Hematopoietic multipotent progenitor cell treated with erythropoietin and hydrocortisone succinate and interleukin-3 and kit ligand, for 6 days (in vitro differentiated cells): ENCODE measurements at regions not wholly inside any gene's neighbourhood (a gene's known extent, or its start where the extent isn't known, plus 50 kb on each side); places are given as distances from the start of the nearest gene placed in this dataset.

Experiments
- DNase-seq: peaks from one replicate; pipeline ENCODE4 v3.0.0-alpha.2; 2015

- DNase-seq = no peak
These were observed 110.7 kb downstream of the OGFRL1 start for GRCh38 chr6:71399279-71399678.

DNA sequence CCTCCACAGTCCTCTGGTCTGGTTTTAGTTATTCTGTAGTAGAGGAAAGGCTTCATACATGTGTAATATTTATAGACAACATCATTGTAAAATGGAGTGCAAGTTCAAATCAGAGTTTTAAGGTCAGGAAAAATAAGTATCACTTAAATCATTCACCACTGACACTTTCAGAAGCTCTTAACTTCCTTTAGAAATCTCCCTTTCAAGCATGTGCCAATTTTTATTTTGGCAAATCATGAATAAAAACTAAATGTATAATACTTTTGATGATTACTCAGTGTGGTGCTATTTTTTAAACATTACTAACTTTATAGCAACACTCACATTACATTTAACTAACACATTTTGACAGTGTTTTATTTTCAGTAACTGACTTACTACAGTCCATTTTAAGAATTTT, 112.2 kb downstream of the OGFRL1 start:
- DNase-seq = no peak

DNA sequence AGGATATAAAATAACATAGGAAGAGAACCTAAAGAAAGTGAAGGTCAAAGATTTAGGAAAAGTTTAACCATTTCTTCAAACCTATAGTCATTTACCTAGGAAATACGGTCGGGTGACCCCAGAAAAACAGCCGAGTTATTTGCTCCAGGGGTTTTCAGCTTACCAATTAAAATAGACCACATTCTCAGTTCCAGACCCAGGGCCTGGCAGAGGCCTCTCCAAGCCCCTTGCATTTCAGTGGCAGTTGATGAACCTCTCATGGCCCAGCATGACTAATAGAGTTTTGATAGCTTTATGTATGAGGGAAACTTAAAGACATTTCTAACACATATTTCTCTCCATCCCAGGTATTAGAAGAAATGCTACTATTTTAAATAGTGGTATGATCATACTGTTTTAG, 113.5 kb downstream of the OGFRL1 start:
- no peak for DNase-seq

- no peak for DNase-seq
These were observed 115.0 kb downstream of the OGFRL1 start for GRCh38 chr6:71403422-71404134.

DNA sequence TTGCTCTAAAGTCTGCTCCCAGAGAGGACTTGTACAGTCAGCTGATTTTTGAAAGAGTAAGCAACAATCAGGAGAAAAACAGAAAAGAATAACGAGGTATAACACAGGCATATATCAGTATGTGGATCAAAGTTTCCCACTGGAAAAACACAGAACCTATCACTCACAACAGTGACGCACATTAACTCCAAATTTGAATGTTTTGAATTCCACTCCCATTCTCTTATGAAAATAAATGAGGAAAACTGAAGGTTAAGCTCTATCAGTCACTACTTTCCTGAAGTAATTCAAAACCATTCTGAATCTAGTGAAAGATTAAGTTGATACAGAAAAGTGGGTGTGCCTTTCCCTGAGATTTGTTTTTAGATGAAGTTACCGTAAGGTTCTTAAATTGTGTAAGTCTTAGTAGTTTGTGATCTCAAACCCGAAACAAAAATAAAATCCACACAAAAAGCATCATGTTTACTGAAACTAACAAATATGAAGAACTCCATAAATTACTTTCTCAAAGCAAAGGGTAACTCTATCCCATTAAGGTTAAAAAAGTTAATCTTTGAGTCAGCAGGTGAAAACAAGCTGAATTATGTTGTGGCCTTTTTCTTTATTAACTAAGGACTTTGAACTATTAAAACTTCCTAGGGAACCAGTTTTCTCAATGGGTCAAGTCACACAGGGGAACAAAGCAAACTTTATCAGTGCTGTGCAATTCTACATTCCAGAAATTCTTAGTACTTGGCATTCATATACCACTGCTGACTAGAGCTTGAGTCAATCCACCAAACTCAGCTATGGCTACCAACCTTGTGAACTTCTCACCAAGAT, 115.7 kb downstream of the OGFRL1 start:
- DNase-seq = no peak

- DNase-seq = no peak
These were observed 116.3 kb downstream of the OGFRL1 start for GRCh38 chr6:71404967-71405278.

DNA sequence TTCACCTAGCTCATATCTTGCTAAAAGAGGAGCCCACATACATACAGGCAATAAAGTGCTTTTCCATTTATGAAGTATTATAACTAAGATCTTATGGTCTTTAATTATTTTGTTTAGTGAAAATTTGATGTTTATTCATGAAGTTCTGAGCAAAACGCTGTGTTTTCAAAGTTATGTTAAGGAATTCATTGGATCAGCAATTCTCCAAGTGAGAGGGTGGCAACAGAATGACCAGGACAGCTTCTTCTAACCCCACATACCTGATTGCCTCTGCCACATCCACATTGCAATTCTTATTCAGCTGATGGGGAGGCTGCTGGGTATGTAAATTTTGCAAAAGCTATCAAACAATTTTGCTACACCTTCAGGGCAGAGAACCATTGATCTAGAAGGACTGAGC, 116.8 kb downstream of the OGFRL1 start:
- no peak for DNase-seq

DNA sequence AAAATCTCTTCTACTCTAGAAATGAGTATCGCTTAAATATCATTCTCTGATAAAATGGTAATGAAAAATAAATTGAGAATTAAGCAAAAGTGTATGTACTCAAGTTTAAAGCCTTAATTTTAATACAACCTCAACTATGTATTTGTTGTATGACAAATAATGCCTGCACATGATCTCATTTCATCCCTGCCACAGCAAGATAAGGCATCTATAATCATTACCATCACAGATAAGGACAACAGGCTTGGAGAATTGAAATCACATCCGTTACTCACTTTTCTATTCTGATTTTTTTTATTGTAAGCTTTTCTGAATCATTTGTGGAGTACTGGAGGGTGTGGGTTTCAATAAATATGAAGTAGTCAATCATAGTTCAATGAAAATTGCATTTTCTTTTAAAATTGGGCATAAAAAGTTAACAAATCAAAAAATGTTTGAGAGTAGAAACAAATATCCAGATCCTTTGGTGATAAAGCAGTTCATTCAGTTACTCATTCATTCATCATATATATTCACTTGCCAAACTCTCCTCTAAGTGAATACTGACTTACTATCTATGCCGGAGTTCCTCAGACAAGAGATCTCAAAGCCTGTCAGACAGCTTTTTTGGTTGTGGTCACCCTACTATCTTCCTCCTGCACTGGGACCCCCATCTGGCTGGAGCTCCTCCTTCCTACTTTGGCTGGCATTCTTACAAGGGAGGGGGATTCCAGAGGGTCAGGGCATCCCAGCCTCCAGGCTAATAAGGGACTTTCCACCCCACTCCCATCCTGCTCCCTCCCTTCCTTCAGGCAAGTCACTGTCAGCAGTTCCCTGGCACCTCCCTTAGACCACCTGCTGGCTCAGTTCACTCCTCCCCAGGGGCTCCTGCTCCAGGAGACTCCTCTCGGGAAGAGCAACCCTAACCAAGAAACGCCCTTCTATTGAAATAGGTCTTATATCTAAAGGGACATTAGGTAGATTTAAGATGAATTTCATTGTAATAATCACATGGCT, 118.6 kb downstream of the OGFRL1 start:
- DNase-seq = no peak

- no peak for DNase-seq
These were observed 120.4 kb downstream of the OGFRL1 start for GRCh38 chr6:71408787-71409723.

- DNase-seq = no peak
These were observed 121.6 kb downstream of the OGFRL1 start for GRCh38 chr6:71410164-71410566.

GRCh38 chr6:71410681-71411080, 122.1 kb downstream of the OGFRL1 start:
- DNase-seq = no peak

- DNase-seq = no peak
These were observed 123.3 kb downstream of the OGFRL1 start for GRCh38 chr6:71411882-71412281.

DNA sequence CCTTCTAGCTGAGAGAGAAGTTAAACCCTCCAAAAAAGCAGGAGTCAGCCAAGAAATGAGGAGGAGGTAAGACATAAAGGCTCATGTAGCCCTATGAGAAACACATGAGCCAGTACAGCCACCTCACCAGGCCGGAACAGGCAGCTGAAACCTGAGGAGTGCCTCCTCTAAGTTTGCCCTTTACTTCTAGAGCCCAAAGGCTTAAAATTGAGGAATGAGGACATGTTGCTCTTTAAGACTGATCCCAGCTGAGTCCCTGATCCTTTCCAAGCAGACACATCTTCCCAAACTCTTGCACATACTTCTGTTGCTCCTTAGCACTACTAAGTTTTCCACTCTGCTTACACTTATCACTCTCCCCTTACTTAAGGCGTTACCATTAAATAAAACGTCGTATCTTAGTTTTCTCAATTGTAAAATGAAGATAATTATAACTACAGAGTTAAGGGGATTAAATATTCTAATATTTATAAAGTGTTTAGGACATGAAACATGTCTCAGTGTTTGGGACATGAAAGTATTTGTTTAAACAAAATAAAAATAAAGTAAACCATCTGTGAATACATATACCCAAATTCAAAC, 124.0 kb downstream of the OGFRL1 start:
- DNase-seq = no peak

- DNase-seq = no peak
These were observed 125.9 kb downstream of the OGFRL1 start for GRCh38 chr6:71414486-71414885.

GRCh38 chr6:71419217-71420094, 130.8 kb downstream of the OGFRL1 start:
- DNase-seq = no peak

DNA sequence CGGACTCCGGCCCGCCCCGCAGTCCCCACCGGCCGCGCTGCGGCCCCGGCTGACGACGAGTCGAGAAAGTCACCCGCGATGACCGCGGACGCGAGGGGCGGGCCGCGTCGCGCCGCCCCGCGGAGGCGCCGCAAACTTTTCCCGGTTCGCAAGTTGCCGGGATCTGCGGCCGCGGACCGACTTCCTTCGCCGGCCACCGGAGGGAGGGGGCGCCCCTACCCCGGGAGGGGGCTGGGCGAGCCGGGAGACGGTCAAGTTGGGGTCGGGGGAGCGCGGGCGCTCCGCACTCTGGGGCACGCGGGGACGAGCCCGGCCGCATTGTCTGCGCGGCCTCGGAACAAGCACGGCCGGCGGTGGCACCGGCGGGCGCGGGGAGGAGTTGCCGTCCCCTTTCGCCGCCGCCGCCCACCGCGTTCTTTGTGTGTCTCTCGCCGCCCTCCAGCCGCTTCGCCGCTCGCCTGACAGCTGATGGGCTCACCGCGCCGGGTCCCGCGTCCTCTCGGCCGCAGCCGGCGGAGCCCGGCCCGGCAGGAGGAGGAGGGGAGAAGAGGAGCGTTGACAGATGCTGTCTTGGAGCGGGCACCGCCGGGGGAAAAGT, 131.6 kb downstream of the OGFRL1 start:
- peak; percentile 25 for DNase-seq

- DNase-seq = peak; percentile 67
These were observed 132.2 kb downstream of the OGFRL1 start for GRCh38 chr6:71420693-71421328.

DNA sequence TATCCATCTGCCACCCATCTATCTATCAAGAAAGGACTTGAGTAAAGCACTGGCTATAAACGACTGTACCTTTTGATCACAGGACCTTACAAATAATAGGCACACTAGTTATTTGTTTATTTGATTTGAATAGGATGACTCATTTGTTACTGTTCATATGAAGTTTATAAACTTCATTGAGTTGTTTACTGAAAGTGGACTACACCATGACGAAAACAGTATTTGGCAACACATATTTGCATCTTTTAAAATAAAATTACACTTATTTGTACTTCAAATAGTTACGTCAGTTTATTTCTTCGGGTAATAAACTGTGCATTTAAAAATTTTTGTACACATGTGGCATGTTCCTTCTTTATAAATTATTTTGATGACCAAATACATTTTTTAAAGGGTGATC, 133.0 kb downstream of the OGFRL1 start:
- no peak for DNase-seq

GRCh38 chr6:71430018-71430417, 141.4 kb downstream of the OGFRL1 start:
- DNase-seq = no peak

DNA sequence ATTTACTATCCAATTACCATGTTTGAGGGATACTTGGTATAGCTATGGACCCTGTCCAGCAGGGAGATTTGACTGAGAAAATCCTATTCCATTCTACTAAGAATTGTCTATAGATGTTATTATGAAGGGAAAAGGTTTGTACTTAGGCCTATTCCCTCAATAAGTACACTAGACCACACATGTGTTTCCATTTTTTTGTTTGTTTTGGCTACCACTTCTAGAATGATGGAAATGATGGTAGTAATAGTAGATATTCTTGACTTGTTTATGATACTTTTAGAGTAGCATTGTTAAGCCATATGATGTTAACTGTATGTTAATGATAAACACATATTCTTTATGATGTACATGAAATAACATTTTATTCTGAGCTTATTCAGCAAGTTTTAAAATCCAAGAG, 144.8 kb downstream of the OGFRL1 start:
- DNase-seq = no peak
